ENCODE measurements at regions not wholly inside any gene's neighbourhood (a gene's known extent, or its start where the extent isn't known, plus 50 kb on each side); places are given as distances from the start of the nearest gene placed in this dataset.
A peak's percentile ranks its signal among the peaks of the same experiment; 100 is the strongest.

- Mint-ChIP-seq H3K27me3 (ENCODE audit: low read depth) (no peaks in the 10 kb centered on the region), H3K4me1 (ENCODE audit: low read depth) (peaks cover 45% of the 10 kb centered on the region), H3K27ac (no peak overlapping the region), H3K36me3 (ENCODE audit: low read depth) (peaks cover 51% of the 10 kb centered on the region), H3K9me3 (no peaks in the 10 kb centered on the region), H3K4me3 (peak overlapping the region; percentile 38)
- DNase-seq (ENCODE audit: low spot score), result no peak
These were observed 56.1 kb downstream of the KCNRG start for GRCh38 chr13:50071379-50071778.

- Mint-ChIP-seq H3K9me3 (no peaks in the 10 kb centered on the region), H3K27me3 (ENCODE audit: low read depth) (no peaks in the 10 kb centered on the region), H3K36me3 (ENCODE audit: low read depth) (peaks cover 45% of the 10 kb centered on the region), H3K4me3 (no peak overlapping the region), H3K4me1 (ENCODE audit: low read depth) (peaks cover 45% of the 10 kb centered on the region), H3K27ac (no peak overlapping the region)
- DNase-seq (ENCODE audit: low spot score), result no peak
These were observed 57.4 kb downstream of the KCNRG start for GRCh38 chr13:50072676-50073075.

DNA sequence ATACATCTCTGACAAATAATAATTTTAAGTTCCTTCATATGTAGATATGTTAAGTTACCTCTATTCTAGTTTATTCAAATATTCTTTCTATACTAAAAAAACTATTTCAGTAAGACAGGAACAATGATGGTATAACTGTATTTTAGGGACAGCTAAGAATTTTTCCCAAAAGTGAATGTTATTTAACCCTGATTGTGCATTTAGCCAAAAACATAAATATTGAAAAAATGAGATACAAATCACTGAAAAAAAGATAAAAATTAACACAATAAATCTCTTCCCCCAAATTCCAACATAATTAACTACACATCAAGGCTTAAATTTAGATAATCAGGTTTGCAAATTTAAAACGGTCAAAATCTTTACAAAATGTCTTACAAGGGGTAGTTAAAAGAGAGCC is 58.1 kb downstream of the KCNRG start:
- H3K4me3 Mint-ChIP-seq, result no peak overlapping the region
- peak overlapping the region; percentile 13 for H3K27ac Mint-ChIP-seq
- peaks cover 43% of the 10 kb centered on the region for H3K36me3 Mint-ChIP-seq (ENCODE audit: low read depth)
- DNase-seq (ENCODE audit: low spot score), result no peak
- no peaks in the 10 kb centered on the region for H3K27me3 Mint-ChIP-seq (ENCODE audit: low read depth)
- H3K9me3 Mint-ChIP-seq, result no peaks in the 10 kb centered on the region
- peaks cover 47% of the 10 kb centered on the region for H3K4me1 Mint-ChIP-seq (ENCODE audit: low read depth)

DNA sequence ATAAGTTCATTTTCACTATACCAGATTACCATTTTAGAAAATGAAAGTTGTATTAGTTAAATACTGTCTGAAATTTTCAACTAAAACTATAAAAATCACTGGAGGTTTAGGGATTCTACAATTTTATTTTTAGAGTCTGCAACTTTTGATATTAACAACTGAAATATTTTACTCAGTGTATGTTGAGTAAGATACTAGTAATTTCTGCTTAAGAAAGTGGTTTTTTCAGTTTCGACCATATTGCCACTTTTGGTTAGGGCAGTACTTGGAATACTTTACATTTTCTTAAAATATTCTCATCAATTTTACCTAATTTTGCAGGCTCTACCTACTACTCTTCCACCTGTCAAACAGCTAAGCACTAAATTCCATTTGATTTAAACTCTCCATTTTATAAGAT is 59.6 kb downstream of the KCNRG start:
- H3K27me3 Mint-ChIP-seq (ENCODE audit: low read depth), result no peaks in the 10 kb centered on the region
- H3K36me3 Mint-ChIP-seq (ENCODE audit: low read depth), result peaks cover 46% of the 10 kb centered on the region
- H3K9me3 Mint-ChIP-seq, result no peaks in the 10 kb centered on the region
- DNase-seq (ENCODE audit: low spot score), result no peak
- H3K4me1 Mint-ChIP-seq (ENCODE audit: low read depth), result peaks cover 43% of the 10 kb centered on the region
- peak overlapping the region; percentile 9 for H3K4me3 Mint-ChIP-seq
- H3K27ac Mint-ChIP-seq, result no peak overlapping the region

GRCh38 chr13:50075619-50076097 is 60.4 kb downstream of the KCNRG start:
- H3K4me3 Mint-ChIP-seq, result peak overlapping the region; percentile 50
- H3K4me1 Mint-ChIP-seq (ENCODE audit: low read depth), result peaks cover 41% of the 10 kb centered on the region
- no peaks in the 10 kb centered on the region for H3K27me3 Mint-ChIP-seq (ENCODE audit: low read depth)
- H3K36me3 Mint-ChIP-seq (ENCODE audit: low read depth), result peaks cover 52% of the 10 kb centered on the region
- H3K27ac Mint-ChIP-seq, result peak overlapping the region; percentile 39
- no peaks in the 10 kb centered on the region for H3K9me3 Mint-ChIP-seq
- DNase-seq (ENCODE audit: low spot score), result no peak

- H3K27ac Mint-ChIP-seq, result no peak overlapping the region
- H3K36me3 Mint-ChIP-seq (ENCODE audit: low read depth), result peaks cover 49% of the 10 kb centered on the region
- peak overlapping the region; percentile 42 for H3K4me3 Mint-ChIP-seq
- H3K4me1 Mint-ChIP-seq (ENCODE audit: low read depth), result peaks cover 26% of the 10 kb centered on the region
- H3K9me3 Mint-ChIP-seq, result no peaks in the 10 kb centered on the region
- H3K27me3 Mint-ChIP-seq (ENCODE audit: low read depth), result no peaks in the 10 kb centered on the region
- DNase-seq (ENCODE audit: low spot score), result no peak
These were observed 62.2 kb downstream of the KCNRG start for GRCh38 chr13:50077431-50077830.

GRCh38 chr13:50078231-50078894 is 63.1 kb downstream of the KCNRG start:
- H3K27ac Mint-ChIP-seq, result no peak overlapping the region
- H3K9me3 Mint-ChIP-seq, result no peaks in the 10 kb centered on the region
- peak overlapping the region; percentile 97 for H3K4me3 Mint-ChIP-seq
- peaks cover 29% of the 10 kb centered on the region for H3K4me1 Mint-ChIP-seq (ENCODE audit: low read depth)
- no peak for DNase-seq (ENCODE audit: low spot score)
- H3K27me3 Mint-ChIP-seq (ENCODE audit: low read depth), result no peaks in the 10 kb centered on the region
- H3K36me3 Mint-ChIP-seq (ENCODE audit: low read depth), result peaks cover 46% of the 10 kb centered on the region

DNA sequence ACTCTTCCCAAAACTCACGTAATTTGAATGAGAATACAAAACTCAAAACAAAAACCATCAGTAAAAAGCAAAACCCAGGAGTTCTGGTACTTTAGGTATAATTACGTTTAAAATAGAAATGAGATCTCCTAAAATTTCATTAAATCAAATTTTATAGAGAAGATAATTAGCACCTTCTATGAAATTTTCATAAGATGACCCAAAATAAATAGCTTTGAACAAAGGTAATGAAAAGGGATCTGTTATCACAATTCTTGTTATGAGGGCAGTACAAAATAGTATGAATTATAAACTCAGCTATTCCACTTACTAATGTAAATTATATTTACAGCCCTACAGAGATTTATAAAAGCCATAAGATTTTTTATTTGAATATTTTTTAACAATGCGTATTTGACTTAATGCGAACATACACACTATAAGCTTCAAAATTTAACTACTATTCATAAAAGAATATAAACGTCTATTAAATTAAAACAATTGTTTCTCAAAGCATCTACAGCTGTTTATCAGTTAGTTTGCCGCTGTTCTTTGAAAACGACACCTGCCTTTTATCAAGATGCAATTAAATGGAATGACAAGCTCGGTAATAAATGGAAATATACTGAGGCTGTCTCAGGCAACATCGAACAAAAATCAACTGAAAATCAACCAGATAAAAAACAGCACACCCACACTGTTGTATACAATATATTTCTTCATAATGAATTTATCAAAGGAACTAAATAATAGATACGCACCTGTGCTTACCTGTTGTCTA is 63.8 kb downstream of the KCNRG start:
- H3K9me3 Mint-ChIP-seq, result no peaks in the 10 kb centered on the region
- peak overlapping the region; percentile 97 for H3K4me3 Mint-ChIP-seq

DNA sequence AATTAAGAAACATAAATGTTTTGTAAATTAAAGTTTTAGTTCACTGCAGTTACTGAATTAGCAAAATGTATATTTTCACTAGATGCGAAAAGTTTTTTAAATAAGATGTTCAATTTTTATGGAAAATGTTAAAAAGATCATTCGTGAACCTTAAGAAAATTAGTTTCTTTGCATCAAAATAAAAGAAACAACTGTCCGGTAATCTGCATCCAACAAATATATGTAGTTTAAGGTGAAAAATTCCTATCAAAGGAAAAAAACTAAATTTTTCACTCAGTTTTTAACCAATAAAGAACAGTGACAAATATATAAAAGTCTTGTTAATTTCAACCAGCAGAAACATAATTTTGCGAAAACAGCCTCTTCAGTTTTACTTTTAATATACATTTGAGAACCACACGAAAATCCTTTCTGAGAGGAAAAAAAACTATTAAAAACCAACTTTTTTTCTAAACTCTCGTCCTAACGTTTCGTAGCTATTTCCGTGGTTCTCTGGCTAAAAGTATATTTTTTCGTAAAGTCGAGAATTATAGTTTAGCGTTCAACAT is 64.5 kb downstream of the KCNRG start:
- H3K36me3 Mint-ChIP-seq (ENCODE audit: low read depth), result peaks cover 46% of the 10 kb centered on the region
- no peaks in the 10 kb centered on the region for H3K27me3 Mint-ChIP-seq (ENCODE audit: low read depth)

More for the DNA sequence above, 63.8 kb downstream of the KCNRG start:
- peaks cover 47% of the 10 kb centered on the region for H3K36me3 Mint-ChIP-seq (ENCODE audit: low read depth)
- no peaks in the 10 kb centered on the region for H3K27me3 Mint-ChIP-seq (ENCODE audit: low read depth)
- no peak overlapping the region for H3K27ac Mint-ChIP-seq
- DNase-seq (ENCODE audit: low spot score), result no peak
- peaks cover 33% of the 10 kb centered on the region for H3K4me1 Mint-ChIP-seq (ENCODE audit: low read depth)

DNA sequence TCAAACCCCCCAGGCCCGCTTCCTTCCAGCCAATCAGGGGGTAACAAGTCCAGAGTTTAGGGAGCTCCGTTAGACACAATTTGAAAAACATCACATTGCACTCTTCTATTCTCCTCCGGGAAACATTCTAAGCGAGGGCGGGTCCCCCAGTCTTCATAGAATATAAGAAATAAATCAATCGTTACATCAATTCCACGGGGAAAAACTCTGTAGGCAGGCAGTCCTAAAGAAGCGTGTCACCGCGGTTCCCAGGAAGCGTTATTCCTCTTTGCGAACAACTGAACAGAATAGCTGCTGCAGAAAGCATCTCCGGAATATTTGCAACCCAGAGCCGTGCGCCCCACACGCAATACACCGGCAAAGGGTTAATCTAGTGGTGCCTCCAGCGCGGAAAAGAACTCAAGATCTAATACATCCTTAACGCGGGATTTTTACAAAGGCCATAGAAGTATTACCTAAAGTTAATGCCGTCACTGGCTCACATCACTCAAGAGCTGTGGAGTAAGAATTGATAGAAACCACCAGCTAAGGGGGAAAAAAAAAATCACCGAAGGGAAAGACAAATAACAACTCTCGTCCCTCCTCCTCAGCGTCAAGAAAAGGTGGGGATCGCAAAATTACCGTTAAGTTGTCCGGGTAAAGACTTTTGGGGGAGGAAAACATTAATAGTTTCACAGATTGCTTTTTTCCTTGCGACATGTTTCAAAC is 65.1 kb downstream of the KCNRG start:
- H3K27ac Mint-ChIP-seq, result peak overlapping the region; percentile 99
- peaks cover 48% of the 10 kb centered on the region for H3K36me3 Mint-ChIP-seq (ENCODE audit: low read depth)
- peaks cover 43% of the 10 kb centered on the region for H3K4me1 Mint-ChIP-seq (ENCODE audit: low read depth)
- peak overlapping the region; percentile 97 for H3K4me3 Mint-ChIP-seq
- no peaks in the 10 kb centered on the region for H3K9me3 Mint-ChIP-seq
- peak; percentile 36 for DNase-seq (ENCODE audit: low spot score)
- H3K27me3 Mint-ChIP-seq (ENCODE audit: low read depth), result no peaks in the 10 kb centered on the region

More for the DNA sequence above, 64.5 kb downstream of the KCNRG start:
- no peak for DNase-seq (ENCODE audit: low spot score)
- H3K9me3 Mint-ChIP-seq, result no peaks in the 10 kb centered on the region
- peak overlapping the region; percentile 99 for H3K27ac Mint-ChIP-seq
- H3K4me1 Mint-ChIP-seq (ENCODE audit: low read depth), result peaks cover 38% of the 10 kb centered on the region
- H3K4me3 Mint-ChIP-seq, result peak overlapping the region; percentile 97

GRCh38 chr13:50080911-50081678 is 65.9 kb downstream of the KCNRG start:
- H3K36me3 Mint-ChIP-seq (ENCODE audit: low read depth), result peaks cover 43% of the 10 kb centered on the region
- DNase-seq (ENCODE audit: low spot score), result peak; percentile 58
- H3K27ac Mint-ChIP-seq, result peak overlapping the region; percentile 99
- no peaks in the 10 kb centered on the region for H3K27me3 Mint-ChIP-seq (ENCODE audit: low read depth)
- no peaks in the 10 kb centered on the region for H3K9me3 Mint-ChIP-seq
- peaks cover 39% of the 10 kb centered on the region for H3K4me1 Mint-ChIP-seq (ENCODE audit: low read depth)
- H3K4me3 Mint-ChIP-seq, result peak overlapping the region; percentile 97

DNA sequence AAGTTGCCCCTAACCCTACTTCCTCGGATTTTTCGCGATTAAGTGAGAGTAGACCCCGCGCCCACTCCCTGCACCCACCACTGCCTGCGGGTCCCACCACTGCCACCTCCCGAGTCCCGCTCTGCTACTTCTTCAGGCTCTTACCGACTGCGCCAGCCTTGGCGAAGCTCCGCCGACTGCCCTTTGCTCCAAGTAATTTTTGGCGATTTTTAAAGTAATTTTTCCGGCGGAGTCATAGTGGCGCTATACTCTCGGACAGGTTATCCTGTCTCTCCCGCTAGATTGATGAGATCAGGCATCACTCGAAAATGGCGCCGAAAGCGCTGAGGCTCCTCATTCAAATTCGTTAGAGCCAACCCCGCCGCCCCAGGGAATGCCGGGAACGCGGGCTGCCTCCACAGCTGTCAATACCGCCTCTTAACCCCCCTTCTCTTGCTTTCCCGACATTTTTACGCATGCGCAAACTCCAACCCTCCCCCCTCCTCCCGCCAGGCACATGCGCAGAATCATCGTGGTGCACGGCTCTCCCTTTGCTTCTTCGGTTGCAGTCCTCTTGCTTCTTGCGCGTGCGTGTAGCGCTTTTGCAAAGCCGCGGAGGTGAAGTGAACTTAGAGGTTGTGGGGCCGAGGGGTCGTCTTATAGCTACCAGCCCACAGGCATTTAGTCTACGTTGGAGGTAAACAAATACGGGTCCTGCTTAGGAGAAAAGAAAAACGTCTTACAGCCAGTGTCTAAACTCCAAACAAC is 66.6 kb downstream of the KCNRG start:
- Mint-ChIP-seq H3K27ac (peak overlapping the region; percentile 99), H3K4me3 (peak overlapping the region; percentile 97), H3K4me1 (ENCODE audit: low read depth) (peaks cover 39% of the 10 kb centered on the region), H3K36me3 (ENCODE audit: low read depth) (peaks cover 44% of the 10 kb centered on the region), H3K9me3 (no peaks in the 10 kb centered on the region), H3K27me3 (ENCODE audit: low read depth) (no peaks in the 10 kb centered on the region)
- peak; percentile 97 for DNase-seq (ENCODE audit: low spot score)

Data from T-helper 2 cell treated with Interferon-gamma antibody and Interleukin-4, amounts not matched to agents 5 μg/mL and 100 μg/mL, for 36 hours (primary cell).